Karpas-422 (cell line): ENCODE measurements at regions not wholly inside any gene's neighbourhood (a gene's known extent, or its start where the extent isn't known, plus 50 kb on each side); places are given as distances from the start of the nearest gene placed in this dataset.
"Not testable (repeated sequence)": the region's sequence is repeated elsewhere in the genome, so short reads cannot be mapped to it uniquely, and the experiment has no call there.

Source experiments
- DNase-seq: peaks from one replicate; pipeline ENCODE4 v3.0.0-alpha.2; 2015
- H2AFZ ChIP-seq: fragments of 200-600 bp; sonication (generic); 2 replicates; pipeline ENCODE4 v1.6.1; 2014; ENCODE audit warnings: antibody characterized with exemption, low read length, mixed read lengths
- H3K27ac ChIP-seq: fragments of 200-600 bp; sonication (generic); 2 replicates; pipeline ENCODE4 v1.5.1; 2014; ENCODE audit warnings: mild to moderate bottlenecking, low read length, moderate library complexity
- H3K27me3 ChIP-seq: fragments of 200-600 bp; sonication (generic); 2 replicates; pipeline ENCODE4 v1.6.1; 2014; ENCODE audit warnings: low read length, mixed read lengths
- H3K36me3 ChIP-seq: fragments of 200-600 bp; sonication (generic); 2 replicates; pipeline ENCODE4 v1.6.1; 2014; ENCODE audit warnings: low read length, mixed read lengths; ENCODE audit not compliant: insufficient read depth
- H3K4me1 ChIP-seq: fragments of 200-600 bp; sonication (generic); 2 replicates; pipeline ENCODE4 v1.6.1; 2014; ENCODE audit warnings: mild to moderate bottlenecking, low read length, mixed read lengths
- H3K4me2 ChIP-seq: fragments of 200-600 bp; sonication (generic); 2 replicates; pipeline ENCODE4 v1.6.1; 2014; ENCODE audit warnings: low read length, low read depth, mild to moderate bottlenecking; ENCODE audit not compliant: poor library complexity, severe bottlenecking
- H3K4me3 ChIP-seq: fragments of 200-600 bp; sonication (generic); 2 replicates; pipeline ENCODE4 v1.5.1; 2014; ENCODE audit warnings: mild to moderate bottlenecking, antibody characterized with exemption, low read length, mixed read lengths
- H3K79me2 ChIP-seq: fragments of 200-600 bp; sonication (generic); 2 replicates; pipeline ENCODE4 v1.6.1; 2014; ENCODE audit warnings: mild to moderate bottlenecking, low read length, mixed read lengths
- H3K9ac ChIP-seq: fragments of 200-600 bp; sonication (generic); 2 replicates; pipeline ENCODE4 v1.6.0; 2014; ENCODE audit warnings: low read length
- H3K9me2 ChIP-seq: fragments of 200-600 bp; sonication (generic), shearing (Covaris generic); replicated peaks from 2 replicates; pipeline ENCODE4 v1.6.0; 2014; ENCODE audit warnings: mild to moderate bottlenecking, low read length, moderate library complexity; ENCODE audit not compliant: insufficient read depth
- H3K9me3 ChIP-seq: fragments of 300-700, 200-600 bp; sonication (generic); 2 replicates; pipeline ENCODE4 v1.6.1; 2014; ENCODE audit warnings: low read length, mixed read lengths
- H4K20me1 ChIP-seq: fragments of 200-600 bp; sonication (generic); 2 replicates; pipeline ENCODE4 v1.6.1; 2014; ENCODE audit warnings: mild to moderate bottlenecking, antibody characterized with exemption, low read length, low read depth; ENCODE audit not compliant: insufficient read depth

GRCh38 chr9:30065888-30066287 is 2318.6 kb upstream of the ACO1 start:
- no peak overlapping the region for H3K27ac ChIP-seq
- DNase-seq, result no peak
- H3K79me2 ChIP-seq, result no peaks in the 10 kb centered on the region
- no peaks in the 10 kb centered on the region for H3K4me1 ChIP-seq
- peaks cover 23% of the 10 kb centered on the region for H3K9me3 ChIP-seq
- no peaks in the 10 kb centered on the region for H3K27me3 ChIP-seq
- no peak overlapping the region for H3K4me2 ChIP-seq
- H3K36me3 ChIP-seq, result no peaks in the 10 kb centered on the region
- H2AFZ ChIP-seq, result no peak overlapping the region
- H3K4me3 ChIP-seq, result no peak overlapping the region
- H3K9ac ChIP-seq, result no peak overlapping the region
- H4K20me1 ChIP-seq, result no peaks in the 10 kb centered on the region
- no peaks in the 10 kb centered on the region for H3K9me2 ChIP-seq

GRCh38 chr9:30069236-30069635 is 2315.2 kb upstream of the ACO1 start:
- not testable (repeated sequence) for H3K4me2 ChIP-seq, H3K9ac ChIP-seq, H2AFZ ChIP-seq, DNase-seq, H3K27ac ChIP-seq, H3K4me1 ChIP-seq, H3K27me3 ChIP-seq, H3K36me3 ChIP-seq, H4K20me1 ChIP-seq, H3K4me3 ChIP-seq, H3K9me2 ChIP-seq, H3K79me2 ChIP-seq
- H3K9me3 ChIP-seq, result peaks cover 13% of the 10 kb centered on the region

- no peak overlapping the region for H3K4me2 ChIP-seq
- no peaks in the 10 kb centered on the region for H3K27me3 ChIP-seq
- no peak overlapping the region for H3K4me3 ChIP-seq
- no peaks in the 10 kb centered on the region for H3K79me2 ChIP-seq
- no peaks in the 10 kb centered on the region for H4K20me1 ChIP-seq
- no peaks in the 10 kb centered on the region for H3K9me2 ChIP-seq
- peaks cover 6% of the 10 kb centered on the region for H3K9me3 ChIP-seq
- H3K36me3 ChIP-seq, result no peaks in the 10 kb centered on the region
- no peaks in the 10 kb centered on the region for H3K4me1 ChIP-seq
- H3K27ac ChIP-seq, result no peak overlapping the region
- no peak for DNase-seq
- no peak overlapping the region for H2AFZ ChIP-seq
- H3K9ac ChIP-seq, result no peak overlapping the region
Observed at GRCh38 chr9:30075022-30075421, 2309.4 kb upstream of the ACO1 start.

GRCh38 chr9:30075451-30076199 is 2308.8 kb upstream of the ACO1 start:
- no peaks in the 10 kb centered on the region for H3K4me1 ChIP-seq
- H3K79me2 ChIP-seq, result no peaks in the 10 kb centered on the region
- no peaks in the 10 kb centered on the region for H3K36me3 ChIP-seq
- no peak overlapping the region for H2AFZ ChIP-seq
- H3K9me3 ChIP-seq, result peaks cover 6% of the 10 kb centered on the region
- no peak for DNase-seq
- H3K9ac ChIP-seq, result no peak overlapping the region
- H3K27ac ChIP-seq, result no peak overlapping the region
- no peaks in the 10 kb centered on the region for H3K27me3 ChIP-seq
- no peaks in the 10 kb centered on the region for H4K20me1 ChIP-seq
- H3K4me3 ChIP-seq, result no peak overlapping the region
- H3K9me2 ChIP-seq, result no peaks in the 10 kb centered on the region
- H3K4me2 ChIP-seq, result no peak overlapping the region

GRCh38 chr9:30078195-30078594 is 2306.2 kb upstream of the ACO1 start:
- Histone ChIP-seq H3K4me2 (no peak overlapping the region), H3K9me2 (no peaks in the 10 kb centered on the region), H3K4me1 (no peaks in the 10 kb centered on the region), H3K9ac (no peak overlapping the region), H3K9me3 (peaks cover 6% of the 10 kb centered on the region; the same call in 1 of the 2 replicates), H3K36me3 (no peaks in the 10 kb centered on the region), H4K20me1 (no peaks in the 10 kb centered on the region), H2AFZ (no peak overlapping the region), H3K79me2 (no peaks in the 10 kb centered on the region), H3K27me3 (no peaks in the 10 kb centered on the region), H3K27ac (no peak overlapping the region), H3K4me3 (no peak overlapping the region)
- no peak for DNase-seq

- Histone ChIP-seq H2AFZ (no peak overlapping the region), H3K27me3 (no peaks in the 10 kb centered on the region), H3K9me3 (peaks cover 7% of the 10 kb centered on the region; the same call in 1 of the 2 replicates), H3K4me2 (no peak overlapping the region), H3K79me2 (no peaks in the 10 kb centered on the region), H3K4me3 (no peak overlapping the region), H3K36me3 (no peaks in the 10 kb centered on the region), H3K27ac (no peak overlapping the region), H4K20me1 (no peaks in the 10 kb centered on the region), H3K9me2 (no peaks in the 10 kb centered on the region), H3K4me1 (no peaks in the 10 kb centered on the region), H3K9ac (no peak overlapping the region)
- DNase-seq, result no peak
Observed at GRCh38 chr9:30089428-30089827, 2295.0 kb upstream of the ACO1 start.

- Histone ChIP-seq H2AFZ (no peak overlapping the region), H3K4me1 (no peaks in the 10 kb centered on the region), H3K9me2 (no peaks in the 10 kb centered on the region), H3K9ac (no peak overlapping the region), H3K4me3 (no peak overlapping the region), H3K27me3 (no peaks in the 10 kb centered on the region), H3K4me2 (no peak overlapping the region), H4K20me1 (no peaks in the 10 kb centered on the region), H3K27ac (no peak overlapping the region), H3K79me2 (no peaks in the 10 kb centered on the region), H3K9me3 (peaks cover 21% of the 10 kb centered on the region; the same call in 1 of the 2 replicates), H3K36me3 (no peaks in the 10 kb centered on the region)
- DNase-seq, result no peak
Observed at GRCh38 chr9:30103647-30104394, 2280.6 kb upstream of the ACO1 start.

- H3K9me2 ChIP-seq, H3K9ac ChIP-seq, H3K4me3 ChIP-seq, H4K20me1 ChIP-seq, H3K36me3 ChIP-seq, H3K4me2 ChIP-seq, H3K4me1 ChIP-seq, DNase-seq, H2AFZ ChIP-seq, H3K27ac ChIP-seq, H3K79me2 ChIP-seq, H3K27me3 ChIP-seq: not testable (repeated sequence)
- peaks cover 17% of the 10 kb centered on the region; the same call in 1 of the 2 replicates for H3K9me3 ChIP-seq
Observed at GRCh38 chr9:30107134-30107533, 2277.3 kb upstream of the ACO1 start.
